WTC11 (cell line): ENCODE measurements at regions not wholly inside any gene's neighbourhood (a gene's known extent, or its start where the extent isn't known, plus 50 kb on each side); places are given as distances from the start of the nearest gene placed in this dataset.

Source experiments
- ATAC-seq: fragments of 200-7000 bp; cut with Tn5 transposase; 2 replicates; pipeline ENCODE4 v1.10.0; 2021; ENCODE audit warnings: mild to moderate bottlenecking, moderate library complexity
- CTCF ChIA-PET: fragments of 300-600 bp; sonication (Branson Sonifier 250); formaldehyde crosslinking; loops from one replicate; lab custom pipeline; 2021; ENCODE audit warnings: antibody characterized with exemption; lab: Charles Lee
- POLR2A ChIA-PET: fragments of 350-600 bp; sonication (Branson Sonifier 250); formaldehyde crosslinking; loops from one replicate; lab custom pipeline; 2021; ENCODE audit warnings: antibody characterized with exemption; lab: Charles Lee
- DNase-seq: peaks from one replicate; pipeline ENCODE4 v3.0.0; 2021; ENCODE audit warnings: low spot score
- H3K27ac Mint-ChIP-seq: 2 replicates; pipeline ENCODE4 v1.8.0; 2021; ENCODE audit warnings: mixed read lengths
- H3K27me3 Mint-ChIP-seq: 2 replicates; pipeline ENCODE4 v1.8.0; 2021; ENCODE audit warnings: low read depth, mild to moderate bottlenecking, moderate library complexity, mixed read lengths
- H3K36me3 Mint-ChIP-seq: 2 replicates; pipeline ENCODE4 v1.8.0; 2021; ENCODE audit warnings: mixed read lengths
- H3K4me1 Mint-ChIP-seq: 2 replicates; pipeline ENCODE4 v1.8.0; 2022; ENCODE audit warnings: mixed read lengths
- H3K4me3 Mint-ChIP-seq: 2 replicates; pipeline ENCODE4 v1.8.0; 2021; ENCODE audit warnings: mild to moderate bottlenecking, moderate library complexity, mixed read lengths
- H3K9me3 Mint-ChIP-seq: 2 replicates; pipeline ENCODE4 v1.8.0; 2021; ENCODE audit warnings: mixed read lengths
- AFF4 ChIP-seq: sonication (generic); formaldehyde crosslinking; IDR thresholded peaks from 2 replicates; pipeline ENCODE4 v1.8.1; 2023; ENCODE audit warnings: mild to moderate bottlenecking, missing genetic modification reagents, borderline replicate concordance
- ATF1 ChIP-seq: sonication (generic); formaldehyde crosslinking; IDR thresholded peaks from 2 replicates; pipeline ENCODE4 v1.8.1; 2023; ENCODE audit warnings: mild to moderate bottlenecking, moderate library complexity, missing genetic modification reagents
- CREB1 ChIP-seq: sonication (generic); formaldehyde crosslinking; IDR thresholded peaks from 2 replicates; pipeline ENCODE4 v1.8.0; 2023; ENCODE audit warnings: mild to moderate bottlenecking, missing genetic modification reagents
- ERG ChIP-seq: fragments of 250-450 bp; sonication (Bioruptor Pico); IDR thresholded peaks from 2 replicates; pipeline ENCODE4 v1.8.0; 2021; ENCODE audit warnings: mild to moderate bottlenecking
- FOXK1 ChIP-seq: sonication (generic); formaldehyde crosslinking; IDR thresholded peaks from 2 replicates; pipeline ENCODE4 v1.8.0; 2022; ENCODE audit warnings: mild to moderate bottlenecking, moderate library complexity, missing genetic modification reagents
- HMGXB4 ChIP-seq: sonication (generic); formaldehyde crosslinking; IDR thresholded peaks from 2 replicates; pipeline ENCODE4 v1.8.1; 2023; ENCODE audit warnings: mild to moderate bottlenecking, moderate library complexity, missing genetic modification reagents
- KAT7 ChIP-seq: sonication (generic); formaldehyde crosslinking; IDR thresholded peaks from 2 replicates; pipeline ENCODE4 v1.8.1; 2023; ENCODE audit warnings: missing genetic modification reagents, mild to moderate bottlenecking, borderline replicate concordance
- MXD4 ChIP-seq: fragments of 250-450 bp; sonication (Bioruptor Pico); IDR thresholded peaks from 2 replicates; pipeline ENCODE4 v1.8.0; 2021; ENCODE audit warnings: mild to moderate bottlenecking, moderate library complexity, borderline replicate concordance
- NR1H2 ChIP-seq: sonication (generic); formaldehyde crosslinking; IDR thresholded peaks from 2 replicates; pipeline ENCODE4 v1.9.0; 2021; ENCODE audit warnings: mild to moderate bottlenecking, moderate library complexity, missing genetic modification reagents
- TEAD1 ChIP-seq: sonication (generic); formaldehyde crosslinking; IDR thresholded peaks from 2 replicates; pipeline ENCODE4 v1.8.0; 2022; ENCODE audit warnings: mild to moderate bottlenecking, missing genetic modification reagents
- ZBTB21 ChIP-seq: sonication (generic); formaldehyde crosslinking; IDR thresholded peaks from 2 replicates; pipeline ENCODE4 v1.8.1; 2023; ENCODE audit warnings: mild to moderate bottlenecking, missing genetic modification reagents, borderline replicate concordance
- ZNF219 ChIP-seq: sonication (generic); formaldehyde crosslinking; IDR thresholded peaks from 2 replicates; pipeline ENCODE4 v1.8.0; 2023; ENCODE audit warnings: missing genetic modification reagents, mild to moderate bottlenecking, borderline replicate concordance
- ZNF416 ChIP-seq: fragments of 250-450 bp; sonication (Bioruptor Pico); IDR thresholded peaks from 2 replicates; pipeline ENCODE4 v1.9.0; 2021; ENCODE audit warnings: mild to moderate bottlenecking, inconsistent platforms
- ZNF425 ChIP-seq: fragments of 250-450 bp; sonication (Bioruptor Pico); conservative IDR thresholded peaks from 2 replicates; pipeline ENCODE4 v1.9.0; 2021; ENCODE audit warnings: mild to moderate bottlenecking
- ZNF532 ChIP-seq: fragments of 250-450 bp; sonication (Bioruptor Pico); IDR thresholded peaks from 2 replicates; pipeline ENCODE4 v1.9.0; 2021; ENCODE audit warnings: mild to moderate bottlenecking, borderline replicate concordance

GRCh38 chr4:129668092-129668491 lies 572.1 kb downstream of the C4orf33 start:
- no peaks in the 10 kb centered on the region for H3K27me3 Mint-ChIP-seq
- peak overlapping the region; percentile 2; the same call in 1 of the 2 replicates for H3K27ac Mint-ChIP-seq

GRCh38 chr4:129672941-129673340 lies 577.0 kb downstream of the C4orf33 start:
- CTCF ChIA-PET, result no interaction called here
- POLR2A ChIA-PET, result no interaction called here
- no peaks in the 10 kb centered on the region for H3K27me3 Mint-ChIP-seq
- ATAC-seq, result no peak
- TF ChIP-seq NR1H2 (CRISPR knock-in tag) (no peak), KAT7 (CRISPR knock-in tag) (no peak), MXD4 (CRISPR knock-in tag) (no peak), ERG (CRISPR knock-in tag) (no peak), ATF1 (CRISPR knock-in tag) (no peak), ZNF416 (CRISPR knock-in tag) (no peak), TEAD1 (CRISPR knock-in tag) (no peak), ZNF532 (CRISPR knock-in tag) (no peak), AFF4 (CRISPR knock-in tag) (no peak)
- TF ChIP-seq, all 79 proteins: peak for 0
- H3K36me3 Mint-ChIP-seq, result peaks cover 21% of the 10 kb centered on the region
- no peak overlapping the region for H3K4me3 Mint-ChIP-seq
- H3K27ac Mint-ChIP-seq, result no peak overlapping the region
- H3K9me3 Mint-ChIP-seq, result peaks cover 24% of the 10 kb centered on the region
- DNase-seq, result no peak
- peaks cover 7% of the 10 kb centered on the region for H3K4me1 Mint-ChIP-seq

More at GRCh38 chr4:129668092-129668491, 572.1 kb downstream of the C4orf33 start:
- Mint-ChIP-seq H3K36me3 (no peaks in the 10 kb centered on the region), H3K9me3 (no peaks in the 10 kb centered on the region), H3K4me1 (peaks cover 8% of the 10 kb centered on the region), H3K4me3 (no peak overlapping the region)
- CTCF ChIA-PET, result interaction anchor here (1.2 kb wide), 1 partner anchor 27 kb away, joined by 6 read pairs; no protein-coding TSS in a partner anchor
- DNase-seq (no peak), ATAC-seq (peak; percentile 89)
- POLR2A ChIA-PET, result interaction anchor here (0.6 kb wide), 1 partner anchor 167 kb away, joined by 4 read pairs; no protein-coding TSS in a partner anchor
- TF ChIP-seq ZNF219 (CRISPR knock-in tag), result no peak
- no peak for TF ChIP-seq HMGXB4 (CRISPR knock-in tag)
- no peak for TF ChIP-seq ZNF425
- TF ChIP-seq CREB1 (CRISPR knock-in tag), result no peak
- no peak for TF ChIP-seq FOXK1
- TF ChIP-seq TEAD1 (CRISPR knock-in tag), result no peak
- TF ChIP-seq ZBTB21, result no peak
